Esophagus muscularis mucosa (tissue), 3 donors: ENCODE measurements at regions not wholly inside any gene's neighbourhood (a gene's known extent, or its start where the extent isn't known, plus 50 kb on each side); places are given as distances from the start of the nearest gene placed in this dataset.

Experiments used
- CTCF ChIP-seq, 3 experiments: fragments of 200-600 bp in 2 of 3; fragments of 450-650 bp in 1 of 3; sonication (generic) in 2 of 3; IDR thresholded peaks; one replicate each; pipeline ENCODE4 v1.5.1; 2017 to 2019; ENCODE audit warnings: antibody characterized with exemption in 3 of 3, mild to moderate bottlenecking in 2 of 3, moderate library complexity in 1 of 3
- POLR2AphosphoS5 ChIP-seq, 2 donors: sonication (generic); formaldehyde crosslinking; IDR thresholded peaks; one replicate each; pipeline ENCODE4 v1.6.1; 2017; ENCODE audit warnings: antibody characterized with exemption in 2 of 2

GRCh38 chr1:161439280-161440232 lies 65.7 kb upstream of the FCGR2A start:
- TF ChIP-seq CTCF (IDR thresholded peaks at IDR 0.05) (no peak), POLR2AphosphoS5 (IDR thresholded peaks at IDR 0.05) (no peak)
